ENCODE measurements at regions not wholly inside any gene's neighbourhood (a gene's known extent, or its start where the extent isn't known, plus 50 kb on each side); places are given as distances from the start of the nearest gene placed in this dataset.

GRCh38 chr5:106262395-106262794, 1408.3 kb downstream of the EFNA5 start:
- TF ChIP-seq TAF1 (IDR thresholded peaks at IDR 0.05; ENCODE audit: borderline replicate concordance, insufficient read depth, low read length): no peak
- TF ChIP-seq POLR2AphosphoS5 (IDR thresholded peaks at IDR 0.05; ENCODE audit: low read depth, low read length): no peak
- TF ChIP-seq REST (IDR thresholded peaks at IDR 0.05; ENCODE audit: insufficient read depth in 1 of 2, low read depth in 2 of 2, low read length in 2 of 2): no peak

Data from PFSK-1 (cell line).